ENCODE measurements at regions not wholly inside any gene's neighbourhood (a gene's known extent, or its start where the extent isn't known, plus 50 kb on each side); places are given as distances from the start of the nearest gene placed in this dataset.

- 75% methylated on average over 1 of the region's 2 CpGs for WGBS (ENCODE audit: insufficient coverage)
- intact Hi-C loops (cut with micrococcal nuclease) = no loop called here
- Mint-ChIP-seq H3K4me1 (no peaks in the 10 kb centered on the region), H3K27me3 (ENCODE audit: low read depth in 3 of 3) (no peaks in the 10 kb centered on the region), H3K27ac (no peak overlapping the region), H3K36me3 (no peaks in the 10 kb centered on the region), H3K9me3 (peaks cover 2 to 7% (median 3%) of the 10 kb centered on the region in 7 donors), H3K4me3 (no peak overlapping the region)
- H4K20me1 ChIP-seq (ENCODE audit: insufficient read depth, low read length) = no peaks in the 10 kb centered on the region
- H3K4me2 ChIP-seq (replicated peaks; ENCODE audit: extremely low read depth, low read length, poor library complexity, severe bottlenecking) = no peak overlapping the region
- H3K9ac ChIP-seq (ENCODE audit: insufficient read depth, low read length, poor library complexity, severe bottlenecking) = no peak overlapping the region
- H2AFZ ChIP-seq (ENCODE audit: insufficient read depth, low read depth, low read length, poor library complexity, severe bottlenecking) = no peak overlapping the region
- peaks cover 6 to 8% of the 10 kb centered on the region in 2 donors for H3K9me3 ChIP-seq (replicated peaks in 1 of 2; ENCODE audit: control insufficient read depth in 1 of 2, insufficient read depth in 1 of 2, low read length in 2 of 2)
- H3K27me3 ChIP-seq (ENCODE audit: control insufficient read depth in 2 of 2, insufficient read depth in 2 of 2, low read length in 2 of 2) = no peaks in the 10 kb centered on the region
- H3K79me2 ChIP-seq (ENCODE audit: insufficient read depth, low read length) = no peaks in the 10 kb centered on the region
- no peak for TF ChIP-seq CTCF (IDR thresholded peaks at IDR 0.05)
- no peak overlapping the region for H3K27ac ChIP-seq (ENCODE audit: low read depth in 1 of 2, low read length in 2 of 2)
- H3K36me3 ChIP-seq (replicated peaks in 1 of 2; ENCODE audit: control insufficient read depth in 1 of 2, insufficient read depth in 2 of 2, low read length in 2 of 2) = no peaks in the 10 kb centered on the region
- H3K4me3 ChIP-seq (replicated peaks in 1 of 3; ENCODE audit: low read depth in 2 of 3, low read length in 3 of 3) = no peak overlapping the region
- H3K4me1 ChIP-seq (ENCODE audit: control insufficient read depth in 1 of 2, insufficient read depth in 2 of 2, low read length in 2 of 2) = no peaks in the 10 kb centered on the region
- DNase-seq = no peak
Measured at GRCh38 chr3:1693145-1693544, 405.5 kb upstream of the CNTN4 start.

GRCh38 chr3:1696669-1697275, 401.9 kb upstream of the CNTN4 start:
- intact Hi-C loops (cut with micrococcal nuclease) = no loop called here
- no peaks in the 10 kb centered on the region for H3K79me2 ChIP-seq (ENCODE audit: insufficient read depth, low read length)
- H3K4me1 ChIP-seq (ENCODE audit: control insufficient read depth in 1 of 2, insufficient read depth in 2 of 2, low read length in 2 of 2) = no peaks in the 10 kb centered on the region
- no peaks in the 10 kb centered on the region for H3K27me3 ChIP-seq (ENCODE audit: control insufficient read depth in 2 of 2, insufficient read depth in 2 of 2, low read length in 2 of 2)
- no peak overlapping the region for H3K27ac Mint-ChIP-seq
- no peaks in the 10 kb centered on the region for H4K20me1 ChIP-seq (ENCODE audit: insufficient read depth, low read length)
- no CpG with 5 or more reads among the region's 5 CpGs for WGBS (ENCODE audit: insufficient coverage)
- H3K36me3 Mint-ChIP-seq = no peaks in the 10 kb centered on the region
- H3K9ac ChIP-seq (ENCODE audit: insufficient read depth, low read length, poor library complexity, severe bottlenecking) = no peak overlapping the region
- H3K9me3 ChIP-seq (replicated peaks in 1 of 2; ENCODE audit: control insufficient read depth in 1 of 2, insufficient read depth in 1 of 2, low read length in 2 of 2) = peaks cover 25 to 27% of the 10 kb centered on the region in 2 donors
- H3K27me3 Mint-ChIP-seq (ENCODE audit: low read depth in 3 of 3) = no peaks in the 10 kb centered on the region
- H3K4me3 ChIP-seq (replicated peaks in 1 of 3; ENCODE audit: low read depth in 2 of 3, low read length in 3 of 3) = no peak overlapping the region
- H3K36me3 ChIP-seq (replicated peaks in 1 of 2; ENCODE audit: control insufficient read depth in 1 of 2, insufficient read depth in 2 of 2, low read length in 2 of 2) = no peaks in the 10 kb centered on the region
- peaks cover 3 to 21% (median 7%) of the 10 kb centered on the region in 7 donors for H3K9me3 Mint-ChIP-seq
- no peak for TF ChIP-seq CTCF (IDR thresholded peaks at IDR 0.05)
- H2AFZ ChIP-seq (ENCODE audit: insufficient read depth, low read depth, low read length, poor library complexity, severe bottlenecking) = no peak overlapping the region
- DNase-seq = no peak
- H3K4me3 Mint-ChIP-seq = no peak overlapping the region
- no peaks in the 10 kb centered on the region for H3K4me1 Mint-ChIP-seq
- no peak overlapping the region for H3K4me2 ChIP-seq (replicated peaks; ENCODE audit: extremely low read depth, low read length, poor library complexity, severe bottlenecking)
- H3K27ac ChIP-seq (ENCODE audit: low read depth in 1 of 2, low read length in 2 of 2) = no peak overlapping the region
